OCI-LY7 (cell line): ENCODE measurements at regions not wholly inside any gene's neighbourhood (a gene's known extent, or its start where the extent isn't known, plus 50 kb on each side); places are given as distances from the start of the nearest gene placed in this dataset.

Experiments used
- CTCF ChIP-seq: fragments of 200-600 bp; sonication (generic); conservative IDR thresholded peaks from 2 replicates; pipeline ENCODE4 v1.5.1; 2014; ENCODE audit warnings: mild to moderate bottlenecking, antibody characterized with exemption, low read length, moderate library complexity, mixed read lengths
- EZH2phosphoT487 ChIP-seq: fragments of 200-600 bp; sonication (generic); IDR thresholded peaks from 2 replicates; pipeline ENCODE4 v1.6.1; 2018; ENCODE audit warnings: low read depth, borderline replicate concordance, mild to moderate bottlenecking, mixed run types, antibody characterized with exemption, low read length, moderate library complexity, mixed read lengths

GRCh38 chr14:34364201-34364600 lies 97.8 kb downstream of the SPTSSA start:
- TF ChIP-seq CTCF (no peak), EZH2phosphoT487 (no peak)
